ENCODE measurements at regions not wholly inside any gene's neighbourhood (a gene's known extent, or its start where the extent isn't known, plus 50 kb on each side); places are given as distances from the start of the nearest gene placed in this dataset.

- WGBS, 2 donors = 66 to 73% methylated on average over 2 of the region's 2 CpGs
- Histone ChIP-seq H3K36me3 (replicated peaks in 1 of 2; ENCODE audit: insufficient read depth in 1 of 2, low read depth in 2 of 2) (no peaks in the 10 kb centered on the region), H3K4me3 (no peak overlapping the region), H3K4me1 (no peaks in the 10 kb centered on the region), H3K27me3 (no peaks in the 10 kb centered on the region), H3K27ac (no peak overlapping the region), H3K9me3 (no peaks in the 10 kb centered on the region)
- TF ChIP-seq CTCF (IDR thresholded peaks at IDR 0.05) (no peak), POLR2A (IDR thresholded peaks at IDR 0.05) (no peak)
- no peak for DNase-seq
- no peak for ATAC-seq
- intact Hi-C loops (cut with DNase I) = no loop called here
These were observed 79.9 kb upstream of the RGMA start for GRCh38 chr15:93168910-93169309.

- DNase-seq (no peak), ATAC-seq (no peak)
- Histone ChIP-seq H3K36me3 (replicated peaks in 1 of 2; ENCODE audit: insufficient read depth in 1 of 2, low read depth in 2 of 2) (no peaks in the 10 kb centered on the region), H3K27me3 (no peaks in the 10 kb centered on the region), H3K27ac (no peak overlapping the region), H3K4me1 (no peaks in the 10 kb centered on the region), H3K9me3 (no peaks in the 10 kb centered on the region), H3K4me3 (no peak overlapping the region)
- intact Hi-C loops (cut with DNase I) = no loop called here
- no peak for TF ChIP-seq POLR2A (IDR thresholded peaks at IDR 0.05)
- TF ChIP-seq CTCF (IDR thresholded peaks at IDR 0.05) = no peak
- WGBS, 2 donors = 69 to 77% methylated on average over 4 of the region's 4 CpGs
These were observed 78.3 kb upstream of the RGMA start for GRCh38 chr15:93167291-93167690.

GRCh38 chr15:93166675-93167074 lies 77.7 kb upstream of the RGMA start:
- DNase-seq (no peak), ATAC-seq (no peak)
- H3K27me3 ChIP-seq = no peaks in the 10 kb centered on the region
- H3K4me3 ChIP-seq = no peak overlapping the region
- 59 to 88% methylated on average over 7 to 8 of the region's 8 CpGs for WGBS, 2 donors
- intact Hi-C loops (cut with DNase I) = no loop called here
- TF ChIP-seq POLR2A (IDR thresholded peaks at IDR 0.05) (no peak), CTCF (IDR thresholded peaks at IDR 0.05) (no peak)
- H3K9me3 ChIP-seq = no peaks in the 10 kb centered on the region
- H3K27ac ChIP-seq = no peak overlapping the region
- H3K36me3 ChIP-seq (replicated peaks in 1 of 2; ENCODE audit: insufficient read depth in 1 of 2, low read depth in 2 of 2) = no peaks in the 10 kb centered on the region
- H3K4me1 ChIP-seq = no peaks in the 10 kb centered on the region

- Histone ChIP-seq H3K4me1 (no peaks in the 10 kb centered on the region), H3K4me3 (no peak overlapping the region), H3K36me3 (replicated peaks in 1 of 2; ENCODE audit: insufficient read depth in 1 of 2, low read depth in 2 of 2) (no peaks in the 10 kb centered on the region), H3K27ac (no peak overlapping the region), H3K27me3 (no peaks in the 10 kb centered on the region), H3K9me3 (no peaks in the 10 kb centered on the region)
- WGBS, 2 donors = 71% methylated on average over 10 of the region's 10 CpGs
- DNase-seq (no peak), ATAC-seq (no peak)
- intact Hi-C loops (cut with DNase I) = no loop called here
- TF ChIP-seq POLR2A (IDR thresholded peaks at IDR 0.05) (no peak), CTCF (IDR thresholded peaks at IDR 0.05) (no peak)
These were observed 76.9 kb upstream of the RGMA start for GRCh38 chr15:93165734-93166470.

GRCh38 chr15:93164409-93164808 lies 75.4 kb upstream of the RGMA start:
- Histone ChIP-seq H3K27ac (no peak overlapping the region), H3K36me3 (replicated peaks in 1 of 2; ENCODE audit: insufficient read depth in 1 of 2, low read depth in 2 of 2) (no peaks in the 10 kb centered on the region), H3K27me3 (no peaks in the 10 kb centered on the region), H3K4me3 (no peak overlapping the region), H3K4me1 (no peaks in the 10 kb centered on the region), H3K9me3 (no peaks in the 10 kb centered on the region)
- intact Hi-C loops (cut with DNase I) = no loop called here
- TF ChIP-seq POLR2A (IDR thresholded peaks at IDR 0.05) (no peak), CTCF (IDR thresholded peaks at IDR 0.05) (no peak)
- no peak for ATAC-seq
- WGBS, 2 donors = 62 to 78% methylated on average over 5 of the region's 5 CpGs
- DNase-seq = no peak
